Coronary artery (tissue), 2 donors: ENCODE measurements at regions not wholly inside any gene's neighbourhood (a gene's known extent, or its start where the extent isn't known, plus 50 kb on each side); places are given as distances from the start of the nearest gene placed in this dataset.

Experiments used
- DNase-seq: peaks from one replicate; pipeline ENCODE4 v3.0.0-alpha.2; 2017; ENCODE audit warnings: low spot score
- H3K27ac ChIP-seq, 2 donors: fragments of 200-600 bp; sonication (generic); one replicate each; pipeline ENCODE4 v1.5.1; 2016 to 2019
- H3K4me3 ChIP-seq: fragments of 200-600 bp; sonication (generic); 2 replicates; pipeline ENCODE4 v1.5.1; 2016; ENCODE audit warnings: mild to moderate bottlenecking, moderate library complexity
- TF ChIP-seq, protein P1 (sequence below): fragments of 200-600 bp; sonication (generic); IDR thresholded peaks from one replicate; pipeline ENCODE4 v1.5.1; 2019; ENCODE audit warnings: antibody characterized with exemption

DNA sequence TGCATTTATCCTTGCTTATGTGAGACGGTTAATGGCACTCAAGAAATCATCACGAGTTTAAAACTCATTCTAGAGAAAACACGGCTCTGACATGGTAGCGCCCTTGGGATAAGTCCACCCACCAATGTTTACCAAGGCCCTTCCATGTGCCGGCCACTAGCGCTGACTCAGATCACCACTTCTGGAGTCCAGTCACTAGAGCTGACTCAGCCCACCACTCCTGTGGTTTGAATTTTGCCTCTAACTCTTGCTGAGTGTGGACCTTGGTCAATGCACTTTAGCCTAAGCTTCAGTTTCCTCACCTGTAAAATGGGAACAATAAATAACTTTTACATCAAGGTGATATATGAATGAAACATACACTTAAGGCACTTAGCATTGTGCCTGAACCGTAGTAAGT lies 358.4 kb upstream of the PROK2 start:
- TF ChIP-seq, protein P1, sequence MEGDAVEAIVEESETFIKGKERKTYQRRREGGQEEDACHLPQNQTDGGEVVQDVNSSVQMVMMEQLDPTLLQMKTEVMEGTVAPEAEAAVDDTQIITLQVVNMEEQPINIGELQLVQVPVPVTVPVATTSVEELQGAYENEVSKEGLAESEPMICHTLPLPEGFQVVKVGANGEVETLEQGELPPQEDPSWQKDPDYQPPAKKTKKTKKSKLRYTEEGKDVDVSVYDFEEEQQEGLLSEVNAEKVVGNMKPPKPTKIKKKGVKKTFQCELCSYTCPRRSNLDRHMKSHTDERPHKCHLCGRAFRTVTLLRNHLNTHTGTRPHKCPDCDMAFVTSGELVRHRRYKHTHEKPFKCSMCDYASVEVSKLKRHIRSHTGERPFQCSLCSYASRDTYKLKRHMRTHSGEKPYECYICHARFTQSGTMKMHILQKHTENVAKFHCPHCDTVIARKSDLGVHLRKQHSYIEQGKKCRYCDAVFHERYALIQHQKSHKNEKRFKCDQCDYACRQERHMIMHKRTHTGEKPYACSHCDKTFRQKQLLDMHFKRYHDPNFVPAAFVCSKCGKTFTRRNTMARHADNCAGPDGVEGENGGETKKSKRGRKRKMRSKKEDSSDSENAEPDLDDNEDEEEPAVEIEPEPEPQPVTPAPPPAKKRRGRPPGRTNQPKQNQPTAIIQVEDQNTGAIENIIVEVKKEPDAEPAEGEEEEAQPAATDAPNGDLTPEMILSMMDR = no peak
- Histone ChIP-seq H3K4me3 (no peak overlapping the region), H3K27ac (no peak overlapping the region)
- no peak for DNase-seq

- no peak overlapping the region for H3K4me3 ChIP-seq
- TF ChIP-seq, protein P1 = no peak
- H3K27ac ChIP-seq = no peak overlapping the region
- DNase-seq = no peak
Observed at GRCh38 chr3:72142028-72142427, 357.1 kb upstream of the PROK2 start.

DNA sequence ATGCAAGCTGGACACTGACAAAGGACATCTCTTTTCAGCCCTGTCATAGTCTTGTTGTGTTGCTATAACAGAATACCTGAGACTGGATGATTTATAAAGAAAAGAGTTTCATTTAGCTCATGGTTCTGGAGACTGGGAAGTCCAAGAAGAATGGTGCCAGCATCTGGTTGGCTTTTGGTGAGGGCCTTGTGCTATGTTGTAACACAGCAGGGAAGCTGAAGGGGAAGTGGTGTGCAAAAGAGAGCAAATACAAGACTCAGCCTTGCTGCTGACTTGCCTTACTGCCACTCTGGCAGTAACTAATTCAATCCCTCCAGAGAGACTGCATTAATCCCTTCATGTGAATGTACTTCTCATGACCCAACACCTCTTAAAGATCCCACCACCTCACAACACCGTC lies 356.3 kb upstream of the PROK2 start:
- Histone ChIP-seq H3K4me3 (no peak overlapping the region), H3K27ac (no peak overlapping the region)
- TF ChIP-seq, protein P1 = no peak
- DNase-seq = no peak

DNA sequence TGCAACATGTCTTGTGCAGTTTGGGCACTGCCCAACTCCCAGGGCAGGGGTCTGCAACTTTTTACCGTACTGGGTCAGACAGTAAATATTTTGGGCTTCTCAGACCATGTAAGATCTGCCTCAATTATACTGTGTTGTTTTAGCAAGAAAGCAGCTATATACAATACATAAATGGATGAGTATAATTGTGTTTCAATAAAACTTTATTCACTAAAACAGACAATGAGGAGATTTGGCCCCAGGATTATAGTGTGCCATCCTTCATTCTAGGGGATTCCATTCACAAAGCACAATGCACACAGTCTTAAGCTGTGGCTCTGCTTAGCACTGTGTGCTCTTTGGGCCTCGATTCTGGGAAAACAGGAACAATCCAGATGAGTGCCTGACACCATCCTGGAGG lies 354.4 kb upstream of the PROK2 start:
- TF ChIP-seq, protein P1 = no peak
- Histone ChIP-seq H3K4me3 (no peak overlapping the region), H3K27ac (no peak overlapping the region)
- no peak for DNase-seq

DNA sequence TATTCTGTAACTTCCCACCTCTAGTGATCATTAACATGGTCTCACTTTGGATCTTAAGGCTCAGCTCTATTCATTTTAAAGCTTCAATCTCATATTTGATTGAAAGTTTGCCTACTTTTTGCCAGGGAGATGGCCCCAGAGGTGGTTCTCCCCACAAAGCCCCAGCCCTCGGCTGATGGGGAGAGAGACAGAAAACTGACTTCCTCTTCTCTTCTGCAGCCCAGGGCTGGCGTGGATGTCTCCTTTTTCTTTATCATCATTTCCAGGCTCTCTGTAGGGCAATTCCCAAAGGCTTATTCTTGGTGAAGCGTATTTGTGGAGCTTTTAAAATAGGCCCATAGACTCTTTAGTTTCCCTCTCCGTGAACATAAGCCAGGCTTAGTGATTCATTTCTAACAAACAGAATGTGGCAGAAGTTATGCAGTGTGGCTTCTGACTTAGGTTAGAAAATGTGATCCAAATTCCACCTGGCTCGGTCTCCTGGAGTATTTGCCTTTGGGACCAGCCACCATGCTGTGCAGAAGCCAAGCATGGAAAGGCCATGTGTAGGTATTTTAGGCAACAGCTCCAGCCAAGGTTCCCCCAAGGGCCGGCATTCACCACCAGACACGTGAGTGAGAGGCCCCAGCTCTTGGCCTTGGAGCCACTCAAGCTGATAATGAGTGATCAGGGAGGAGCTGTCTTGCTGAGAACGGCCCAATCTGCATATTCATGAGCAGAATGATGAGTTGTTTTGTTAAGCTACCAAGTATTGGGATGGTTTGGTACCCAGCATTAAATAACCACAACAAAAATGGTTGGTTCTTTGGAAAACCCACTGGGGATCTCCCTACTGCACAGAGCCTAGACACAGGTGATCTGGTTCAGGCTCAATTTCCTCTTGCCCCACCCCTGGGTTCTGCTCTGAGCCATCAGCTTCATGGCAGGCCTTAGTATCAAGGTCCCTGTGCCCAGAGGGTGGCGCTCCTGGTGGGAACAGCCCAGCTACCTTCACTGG lies 353.2 kb upstream of the PROK2 start:
- TF ChIP-seq, protein P1 = no peak
- Histone ChIP-seq H3K4me3 (no peak overlapping the region), H3K27ac (peak overlapping the region; percentile 24 to 54)
- DNase-seq = no peak

GRCh38 chr3:72135636-72136035 lies 350.7 kb upstream of the PROK2 start:
- no peak for DNase-seq
- no peak overlapping the region for H3K4me3 ChIP-seq
- TF ChIP-seq, protein P1 = no peak
- H3K27ac ChIP-seq = no peak overlapping the region

GRCh38 chr3:72134989-72135451 lies 350.1 kb upstream of the PROK2 start:
- H3K4me3 ChIP-seq = no peak overlapping the region
- no peak for DNase-seq
- no peak overlapping the region for H3K27ac ChIP-seq
- TF ChIP-seq, protein P1 = no peak
